Left renal cortex interstitium (tissue), 4 donors: ENCODE measurements at regions not wholly inside any gene's neighbourhood (a gene's known extent, or its start where the extent isn't known, plus 50 kb on each side); places are given as distances from the start of the nearest gene placed in this dataset.
"Not testable (repeated sequence)": the region's sequence is repeated elsewhere in the genome, so short reads cannot be mapped to it uniquely, and the experiment has no call there.

Experiments
- DNase-seq, 4 donors: peaks; one replicate each; pipeline ENCODE4 v3.0.0-alpha.2; 2013; ENCODE audit warnings: low read depth in 4 of 4, low spot score in 2 of 4, missing footprints in 1 of 4

GRCh38 chr6:19368511-19368910 is 468.7 kb upstream of the ID4 start:
- DNase-seq = no peak

GRCh38 chr6:19369785-19370184 is 467.4 kb upstream of the ID4 start:
- DNase-seq = no peak

- DNase-seq = no peak
Observed at GRCh38 chr6:19370831-19371230, 466.3 kb upstream of the ID4 start.

GRCh38 chr6:19375613-19376012 is 461.6 kb upstream of the ID4 start:
- no peak for DNase-seq

GRCh38 chr6:19377722-19378121 is 459.4 kb upstream of the ID4 start:
- no peak for DNase-seq

GRCh38 chr6:19380293-19380692 is 456.9 kb upstream of the ID4 start:
- no peak for DNase-seq

- DNase-seq = no peak
Observed at GRCh38 chr6:19382676-19383075, 454.5 kb upstream of the ID4 start.

- no peak for DNase-seq
Observed at GRCh38 chr6:19391926-19392325, 445.2 kb upstream of the ID4 start.

- no peak for DNase-seq
Observed at GRCh38 chr6:19394051-19394450, 443.1 kb upstream of the ID4 start.

GRCh38 chr6:19394687-19395086 is 442.5 kb upstream of the ID4 start:
- no peak for DNase-seq

- no peak for DNase-seq
Observed at GRCh38 chr6:19395316-19395715, 441.9 kb upstream of the ID4 start.

- no peak for DNase-seq
Observed at GRCh38 chr6:19399406-19399805, 437.8 kb upstream of the ID4 start.

GRCh38 chr6:19404884-19405283 is 432.3 kb upstream of the ID4 start:
- DNase-seq = not testable (repeated sequence)

GRCh38 chr6:19408331-19408730 is 428.8 kb upstream of the ID4 start:
- DNase-seq = no peak

- no peak for DNase-seq
Observed at GRCh38 chr6:19410481-19410880, 426.7 kb upstream of the ID4 start.

- DNase-seq = no peak
Observed at GRCh38 chr6:19413323-19413722, 423.8 kb upstream of the ID4 start.

GRCh38 chr6:19415605-19416326 is 421.4 kb upstream of the ID4 start:
- no peak for DNase-seq

- no peak for DNase-seq
Observed at GRCh38 chr6:19416811-19417210, 420.4 kb upstream of the ID4 start.

- no peak for DNase-seq
Observed at GRCh38 chr6:19417713-19418112, 419.5 kb upstream of the ID4 start.

GRCh38 chr6:19424853-19425252 is 412.3 kb upstream of the ID4 start:
- no peak for DNase-seq

GRCh38 chr6:19427548-19427947 is 409.6 kb upstream of the ID4 start:
- no peak for DNase-seq

GRCh38 chr6:19432966-19433498 is 404.1 kb upstream of the ID4 start:
- no peak for DNase-seq

GRCh38 chr6:19434065-19434464 is 403.1 kb upstream of the ID4 start:
- no peak for DNase-seq
